Gastroesophageal sphincter (tissue), 4 donors: ENCODE measurements at regions not wholly inside any gene's neighbourhood (a gene's known extent, or its start where the extent isn't known, plus 50 kb on each side); places are given as distances from the start of the nearest gene placed in this dataset.

Experiments
- ATAC-seq: fragments of 150-250 bp; one replicate; pipeline ENCODE4 v1.9.1; 2016; ENCODE audit warnings: mild to moderate bottlenecking, moderate library complexity
- H3K27ac ChIP-seq, 4 donors: fragments of 200-600 bp; sonication (generic) in 3 of 4; 1 replicate in 3 of 4; 2 replicates in 1 of 4; pipeline ENCODE4 v1.5.1; 2016 to 2019
- H3K27me3 ChIP-seq: fragments of 200-600 bp; sonication (generic); one replicate; pipeline ENCODE4 v1.5.1; 2019
- H3K36me3 ChIP-seq, 2 donors: fragments of 200-600 bp; sonication (generic); one replicate each; pipeline ENCODE4 v1.5.1; 2019; ENCODE audit warnings: control low read depth in 1 of 2
- H3K4me1 ChIP-seq, 3 donors: fragments of 200-600 bp; sonication (generic); 1 replicate in 2 of 3; 2 replicates in 1 of 3; pipeline ENCODE4 v1.5.1; 2016 to 2019; ENCODE audit warnings: control low read depth in 2 of 3
- H3K4me3 ChIP-seq, 2 donors: fragments of 200-600 bp; sonication (generic); one replicate each; pipeline ENCODE4 v1.5.1; 2019; ENCODE audit warnings: mild to moderate bottlenecking in 1 of 2, moderate library complexity in 1 of 2
- H3K9me3 ChIP-seq, 3 donors: fragments of 200-600 bp; sonication (generic); one replicate each; pipeline ENCODE4 v1.5.1; 2017 to 2019; ENCODE audit warnings: control low read depth in 2 of 3
- EP300 ChIP-seq: sonication (generic); formaldehyde crosslinking; IDR thresholded peaks from one replicate; pipeline ENCODE4 v1.6.1; 2017; ENCODE audit warnings: antibody characterized with exemption, mild to moderate bottlenecking
- POLR2A ChIP-seq, 2 donors: fragments of 450-650 bp; IDR thresholded peaks; one replicate each; pipeline ENCODE4 v1.6.1; 2017; ENCODE audit warnings: antibody characterized with exemption in 2 of 2, mild to moderate bottlenecking in 2 of 2, moderate library complexity in 1 of 2
- POLR2AphosphoS5 ChIP-seq: sonication (generic); formaldehyde crosslinking; IDR thresholded peaks from one replicate; pipeline ENCODE4 v1.6.1; 2017; ENCODE audit warnings: antibody characterized with exemption
- WGBS, 2 donors: methylation state at CpG; one replicate each; pipeline ENCODE4 v1.1.5; 2018; ENCODE audit warnings: low coverage in 1 of 2; 5-methylcytosine and 5-hydroxymethylcytosine counted together
- TF ChIP-seq, protein P1 (sequence below), 4 experiments: fragments of 200-600 bp in 2 of 4; fragments of 450-650 bp in 2 of 4; sonication (generic) in 1 of 4; IDR thresholded peaks; one replicate each; pipeline ENCODE4 v1.5.1; 2017 to 2019; ENCODE audit warnings: antibody characterized with exemption in 4 of 4, mild to moderate bottlenecking in 2 of 4, moderate library complexity in 2 of 4

- no peak for TF ChIP-seq POLR2AphosphoS5
- no peak for TF ChIP-seq EP300
- TF ChIP-seq POLR2A (IDR thresholded peaks at IDR 0.05): no peak
- TF ChIP-seq, protein P1, sequence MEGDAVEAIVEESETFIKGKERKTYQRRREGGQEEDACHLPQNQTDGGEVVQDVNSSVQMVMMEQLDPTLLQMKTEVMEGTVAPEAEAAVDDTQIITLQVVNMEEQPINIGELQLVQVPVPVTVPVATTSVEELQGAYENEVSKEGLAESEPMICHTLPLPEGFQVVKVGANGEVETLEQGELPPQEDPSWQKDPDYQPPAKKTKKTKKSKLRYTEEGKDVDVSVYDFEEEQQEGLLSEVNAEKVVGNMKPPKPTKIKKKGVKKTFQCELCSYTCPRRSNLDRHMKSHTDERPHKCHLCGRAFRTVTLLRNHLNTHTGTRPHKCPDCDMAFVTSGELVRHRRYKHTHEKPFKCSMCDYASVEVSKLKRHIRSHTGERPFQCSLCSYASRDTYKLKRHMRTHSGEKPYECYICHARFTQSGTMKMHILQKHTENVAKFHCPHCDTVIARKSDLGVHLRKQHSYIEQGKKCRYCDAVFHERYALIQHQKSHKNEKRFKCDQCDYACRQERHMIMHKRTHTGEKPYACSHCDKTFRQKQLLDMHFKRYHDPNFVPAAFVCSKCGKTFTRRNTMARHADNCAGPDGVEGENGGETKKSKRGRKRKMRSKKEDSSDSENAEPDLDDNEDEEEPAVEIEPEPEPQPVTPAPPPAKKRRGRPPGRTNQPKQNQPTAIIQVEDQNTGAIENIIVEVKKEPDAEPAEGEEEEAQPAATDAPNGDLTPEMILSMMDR (IDR thresholded peaks at IDR 0.05): no peak
- Histone ChIP-seq H3K4me3 (no peak overlapping the region), H3K36me3 (no peaks in the 10 kb centered on the region), H3K27me3 (no peaks in the 10 kb centered on the region), H3K4me1 (peaks cover 0 to 5% (median 0%) of the 10 kb centered on the region in 3 donors), H3K27ac (no peak overlapping the region), H3K9me3 (no peaks in the 10 kb centered on the region)
- no peak for ATAC-seq
- WGBS, 2 donors: 93 to 100% methylated on average over 2 to 3 of the region's 4 CpGs
Measured at GRCh38 chr6:15730922-15731321, 68.1 kb upstream of the DTNBP1 start.

- H3K4me3 ChIP-seq: no peak overlapping the region
- H3K27ac ChIP-seq: no peak overlapping the region
- 93 to 100% methylated on average over 1 to 3 of the region's 6 CpGs for WGBS, 2 donors
- TF ChIP-seq POLR2A (IDR thresholded peaks at IDR 0.05): no peak
- no peak for TF ChIP-seq EP300
- TF ChIP-seq, protein P1 (IDR thresholded peaks at IDR 0.05): no peak
- H3K9me3 ChIP-seq: no peaks in the 10 kb centered on the region
- ATAC-seq: no peak
- H3K27me3 ChIP-seq: no peaks in the 10 kb centered on the region
- H3K4me1 ChIP-seq: peaks cover 0 to under 1% (median 0%) of the 10 kb centered on the region in 3 donors
- no peaks in the 10 kb centered on the region for H3K36me3 ChIP-seq
Measured at GRCh38 chr6:15730442-15730841, 67.6 kb upstream of the DTNBP1 start.

DNA sequence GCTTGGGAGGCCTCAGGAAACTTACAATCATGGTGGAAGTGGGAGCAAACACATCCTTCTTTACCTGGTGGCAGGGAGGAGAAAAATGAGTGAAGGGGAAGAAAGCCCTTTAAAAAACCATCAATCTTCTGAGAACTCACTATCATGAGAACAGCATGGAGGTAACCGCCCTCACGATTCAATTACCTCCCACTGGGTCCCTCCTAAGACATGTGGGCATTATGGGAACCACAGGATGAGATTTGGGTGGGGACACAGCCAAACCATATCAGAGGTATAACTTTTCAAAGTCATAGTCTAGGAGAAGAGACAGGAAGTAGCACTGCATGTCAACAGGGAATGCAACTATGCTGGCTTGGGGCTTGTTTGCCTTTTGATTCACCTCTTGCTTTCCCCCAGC, 59.9 kb upstream of the DTNBP1 start:
- Histone ChIP-seq H3K27ac (no peak overlapping the region), H3K4me3 (no peak overlapping the region), H3K27me3 (no peaks in the 10 kb centered on the region), H3K4me1 (no peaks in the 10 kb centered on the region), H3K9me3 (no peaks in the 10 kb centered on the region), H3K36me3 (no peaks in the 10 kb centered on the region)
- TF ChIP-seq POLR2A (IDR thresholded peaks at IDR 0.05): no peak
- TF ChIP-seq POLR2AphosphoS5: no peak
- TF ChIP-seq, protein P1 (IDR thresholded peaks at IDR 0.05): no peak
- no peak for TF ChIP-seq EP300
- WGBS, 2 donors: 81 to 88% methylated on average over 2 of the region's 2 CpGs
- ATAC-seq: no peak

DNA sequence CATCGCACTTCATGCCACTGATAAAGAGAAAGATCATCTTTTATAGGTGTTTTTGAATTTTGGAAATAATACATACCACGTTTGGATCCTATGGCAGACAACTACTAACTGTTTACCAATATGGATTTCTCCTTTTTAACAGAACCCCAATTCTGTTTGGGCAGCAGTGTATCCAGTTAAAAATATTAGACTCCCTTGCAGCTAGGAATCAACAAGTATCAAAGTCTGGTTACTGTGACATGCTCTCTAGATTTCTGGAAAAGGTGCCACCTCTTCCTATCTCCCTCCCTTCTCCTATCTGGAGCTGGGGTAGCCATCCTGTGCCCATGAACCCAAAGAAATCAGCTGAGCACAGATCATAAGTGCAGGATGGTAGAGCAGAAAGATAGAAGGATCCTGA, 54.1 kb upstream of the DTNBP1 start:
- Histone ChIP-seq H3K4me1 (peaks cover 0 to 5% (median 0%) of the 10 kb centered on the region in 3 donors), H3K27ac (no peak overlapping the region), H3K4me3 (no peak overlapping the region), H3K9me3 (peaks cover 0 to 9% (median 0%) of the 10 kb centered on the region in 3 donors), H3K36me3 (no peaks in the 10 kb centered on the region), H3K27me3 (no peaks in the 10 kb centered on the region)
- TF ChIP-seq POLR2AphosphoS5: no peak
- WGBS, 2 donors: 86 to 92% methylated on average over 1 to 2 of the region's 2 CpGs
- no peak for ATAC-seq

- 87 to 96% methylated on average over 3 of the region's 3 CpGs for WGBS, 2 donors
- Histone ChIP-seq H3K4me3 (no peak overlapping the region), H3K27me3 (no peaks in the 10 kb centered on the region), H3K27ac (no peak overlapping the region), H3K36me3 (no peaks in the 10 kb centered on the region), H3K9me3 (peaks cover 0 to 9% (median 0%) of the 10 kb centered on the region in 3 donors), H3K4me1 (peaks cover 0 to 5% (median 0%) of the 10 kb centered on the region in 3 donors)
- ATAC-seq: no peak
- TF ChIP-seq, protein P1 (IDR thresholded peaks at IDR 0.05): no peak
- TF ChIP-seq EP300: no peak
- no peak for TF ChIP-seq POLR2A (IDR thresholded peaks at IDR 0.05)
- no peak for TF ChIP-seq POLR2AphosphoS5
Measured at GRCh38 chr6:15715851-15716250, 53.0 kb upstream of the DTNBP1 start.
